Fibroblast of peridontal ligament (primary cell): ENCODE measurements at regions not wholly inside any gene's neighbourhood (a gene's known extent, or its start where the extent isn't known, plus 50 kb on each side); places are given as distances from the start of the nearest gene placed in this dataset.
A peak's percentile ranks its signal among the peaks of the same experiment; 100 is the strongest.

Experiments used
- DNase-seq: peaks from one replicate; pipeline ENCODE4 v3.0.0-alpha.2; 2010; ENCODE audit errors: extremely low read depth

- no peak for DNase-seq
These were observed 577.0 kb upstream of the TBX3 start for GRCh38 chr12:115260762-115261675.

GRCh38 chr12:115259968-115260747 lies 576.2 kb upstream of the TBX3 start:
- DNase-seq: no peak

GRCh38 chr12:115257791-115258190 lies 573.8 kb upstream of the TBX3 start:
- peak; percentile 3 for DNase-seq

DNA sequence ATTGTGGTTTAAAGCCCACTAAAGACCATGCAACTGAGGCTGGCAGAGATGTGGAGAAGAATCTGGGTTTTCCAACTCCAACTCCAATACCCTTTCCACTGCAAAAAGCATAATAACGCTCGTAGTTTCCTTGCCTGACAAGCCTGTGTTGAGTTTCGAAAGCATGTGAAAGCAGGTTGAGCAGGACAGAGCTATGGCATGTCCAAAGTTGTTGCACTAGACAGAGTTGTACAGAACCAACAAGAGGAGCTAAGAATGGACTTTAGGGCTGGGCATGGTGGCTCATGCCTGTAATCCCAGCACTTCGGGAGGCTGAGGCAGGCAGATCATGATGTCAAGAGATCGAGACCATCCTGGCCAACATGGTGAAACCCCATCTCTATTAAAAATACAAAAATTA lies 572.0 kb upstream of the TBX3 start:
- DNase-seq: no peak

DNA sequence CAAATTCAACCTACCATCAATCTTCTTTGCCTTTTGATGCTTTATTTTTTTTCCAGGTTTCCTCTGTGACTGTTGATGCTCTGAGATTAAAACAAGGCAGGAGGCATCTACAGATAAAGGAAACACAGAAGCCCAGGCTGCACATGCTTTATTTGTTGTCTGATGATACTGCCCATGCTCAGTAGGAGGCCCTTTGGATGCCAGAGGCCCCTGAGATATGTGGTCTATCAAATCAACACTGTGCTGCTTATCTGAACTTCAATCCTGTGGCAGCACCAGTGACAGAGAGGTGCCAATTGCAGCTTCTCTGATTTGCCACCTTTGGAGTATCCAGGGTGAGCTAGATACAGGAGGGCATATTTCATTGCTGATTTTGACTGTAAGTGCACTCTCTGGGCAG lies 571.3 kb upstream of the TBX3 start:
- no peak for DNase-seq

- no peak for DNase-seq
These were observed 569.1 kb upstream of the TBX3 start for GRCh38 chr12:115253049-115253448.

DNA sequence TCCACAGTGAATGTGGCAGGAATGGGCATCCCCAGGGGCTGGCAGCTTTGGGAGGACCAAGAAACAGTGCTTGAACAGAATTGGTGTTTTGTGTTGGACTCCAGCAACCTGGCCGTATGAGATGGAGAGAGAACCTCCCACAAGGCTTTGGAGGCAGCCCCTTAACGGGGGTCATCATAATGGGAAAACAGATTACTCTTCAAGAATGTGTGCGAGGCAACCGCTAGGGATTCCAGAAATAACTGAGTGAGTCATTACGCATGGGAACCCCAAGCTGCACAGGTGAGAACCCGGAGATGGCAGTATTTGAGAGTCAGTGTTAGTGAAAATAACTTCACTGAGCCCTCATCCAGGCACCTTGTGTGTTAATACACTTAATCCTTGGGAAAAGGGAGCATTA lies 567.8 kb upstream of the TBX3 start:
- no peak for DNase-seq

DNA sequence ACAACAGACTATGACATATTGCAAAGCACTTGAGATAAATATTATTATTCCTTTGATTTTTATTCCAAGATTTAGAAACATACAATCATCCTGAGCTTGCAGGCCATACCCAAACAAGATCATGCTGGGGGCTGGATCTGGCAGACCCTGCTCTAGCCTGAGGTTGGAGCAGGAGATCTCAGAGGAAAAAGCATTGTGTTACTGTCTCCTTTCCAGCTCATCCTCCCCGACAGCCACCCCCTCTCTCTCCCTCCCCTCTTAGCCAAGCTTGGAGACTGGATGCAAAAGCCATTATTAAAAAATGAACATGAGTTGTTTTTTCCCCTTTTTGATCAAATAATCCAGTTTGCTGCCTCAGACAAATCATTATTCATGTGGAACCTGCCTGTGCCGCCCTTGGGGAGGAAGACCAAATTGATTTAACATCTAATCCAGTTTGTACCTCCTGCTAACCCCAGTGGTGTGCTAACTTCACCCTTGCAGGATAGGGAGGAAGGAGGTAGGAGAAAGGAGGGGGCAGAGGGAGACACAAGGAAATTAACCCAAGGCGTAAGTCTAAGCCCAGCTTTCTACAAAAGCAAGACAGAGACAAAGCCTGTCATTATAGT lies 565.8 kb upstream of the TBX3 start:
- DNase-seq: no peak

GRCh38 chr12:115245020-115245419 lies 561.0 kb upstream of the TBX3 start:
- DNase-seq: no peak

DNA sequence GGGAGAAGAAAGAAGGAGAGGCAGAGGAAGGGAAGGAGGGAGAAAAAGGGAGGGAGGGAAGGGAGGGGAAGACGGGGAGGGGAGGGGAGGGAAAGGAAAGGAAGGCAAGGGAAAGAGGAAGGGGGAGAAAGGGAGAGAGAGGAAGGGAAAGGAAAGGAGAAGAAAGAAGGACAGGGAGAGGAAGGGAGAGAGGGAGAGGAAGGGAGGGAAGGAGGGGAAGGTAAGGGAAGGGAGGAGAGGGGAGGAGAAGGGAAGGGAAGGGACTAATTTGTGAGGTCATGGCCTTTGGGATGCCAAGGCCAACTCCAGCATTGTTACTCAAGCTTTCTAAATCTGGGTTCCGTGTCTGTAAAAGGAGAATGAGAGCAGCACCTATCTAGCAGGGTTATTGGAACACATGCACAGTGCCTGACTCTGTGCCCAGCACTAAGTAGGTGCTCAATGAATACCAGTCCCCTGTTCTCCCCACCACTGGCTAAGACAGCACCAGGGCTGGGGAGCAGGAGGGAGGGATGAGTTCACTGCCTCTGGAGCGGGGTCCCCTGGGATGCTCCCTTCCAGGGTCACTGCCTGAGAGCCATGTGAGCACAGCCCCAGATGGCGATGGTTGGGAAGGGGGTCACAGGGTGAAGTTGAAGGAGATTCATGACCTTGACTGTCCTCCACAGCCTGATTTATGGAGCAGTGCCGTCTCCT lies 560.1 kb upstream of the TBX3 start:
- DNase-seq: no peak

GRCh38 chr12:115240251-115240650 lies 556.3 kb upstream of the TBX3 start:
- no peak for DNase-seq

GRCh38 chr12:115235880-115236279 lies 551.9 kb upstream of the TBX3 start:
- no peak for DNase-seq

GRCh38 chr12:115233891-115234543 lies 550.0 kb upstream of the TBX3 start:
- no peak for DNase-seq

- DNase-seq: no peak
These were observed 548.6 kb upstream of the TBX3 start for GRCh38 chr12:115232455-115233156.

- no peak for DNase-seq
These were observed 546.6 kb upstream of the TBX3 start for GRCh38 chr12:115230606-115231005.

- no peak for DNase-seq
These were observed 545.5 kb upstream of the TBX3 start for GRCh38 chr12:115229517-115229916.

- no peak for DNase-seq
These were observed 544.5 kb upstream of the TBX3 start for GRCh38 chr12:115228434-115228833.

- peak; percentile 74 for DNase-seq
These were observed 543.2 kb upstream of the TBX3 start for GRCh38 chr12:115227137-115227615.

- DNase-seq: no peak
These were observed 541.9 kb upstream of the TBX3 start for GRCh38 chr12:115225845-115226244.

GRCh38 chr12:115223991-115224390 lies 540.0 kb upstream of the TBX3 start:
- DNase-seq: no peak

GRCh38 chr12:115223322-115223721 lies 539.3 kb upstream of the TBX3 start:
- DNase-seq: peak; percentile 80
